H1 (cell line): ENCODE measurements at regions not wholly inside any gene's neighbourhood (a gene's known extent, or its start where the extent isn't known, plus 50 kb on each side); places are given as distances from the start of the nearest gene placed in this dataset.

Experiments
- CREB1 ChIP-seq: IDR thresholded peaks from 2 replicates; pipeline ENCODE4 v1.6.1; 2012; ENCODE audit warnings: inconsistent platforms
- GABPA ChIP-seq: IDR thresholded peaks from 2 replicates; pipeline ENCODE4 v1.6.1; 2011; ENCODE audit warnings: mild to moderate bottlenecking, low read length, moderate library complexity, borderline replicate concordance; ENCODE audit not compliant: insufficient read depth
- KDM1A ChIP-seq: fragments of 200-600, 300-600 bp; sonication (generic); IDR thresholded peaks from 2 replicates; pipeline ENCODE4 v1.7.1; 2016; ENCODE audit warnings: mild to moderate bottlenecking, low read length, borderline replicate concordance
- MAFK ChIP-seq: IDR thresholded peaks from 2 replicates; pipeline ENCODE4 v1.6.1; 2012; ENCODE audit warnings: low read depth, mild to moderate bottlenecking, improper control_type of control experiment, low read length
- NRF1 ChIP-seq: IDR thresholded peaks from 2 replicates; pipeline ENCODE4 v1.6.1; 2011; ENCODE audit warnings: mild to moderate bottlenecking, low read depth, low read length, improper control_type of control experiment
- POLR2A ChIP-seq, 2 experiments: IDR thresholded peaks; 1 replicate in 1 of 2; 2 replicates in 1 of 2; pipeline ENCODE4 v1.6.1; 2011; ENCODE audit warnings: low read depth in 2 of 2, low read length in 2 of 2, mild to moderate bottlenecking in 2 of 2; ENCODE audit errors: control extremely low read depth in 1 of 2
- POU5F1 ChIP-seq: IDR thresholded peaks from 2 replicates; pipeline ENCODE4 v1.6.1; 2011; ENCODE audit warnings: low read depth, mild to moderate bottlenecking, low read length, moderate library complexity
- RNF2 ChIP-seq: fragments of 200-900, 300-1000 bp; sonication (generic); IDR thresholded peaks from 2 replicates; pipeline ENCODE4 v1.7.1; 2016; ENCODE audit warnings: borderline replicate concordance, low read depth, mild to moderate bottlenecking, antibody characterized with exemption, low read length; ENCODE audit not compliant: poor library complexity, severe bottlenecking; ENCODE audit errors: missing control alignments
- SP1 ChIP-seq: IDR thresholded peaks from 2 replicates; pipeline ENCODE4 v1.6.1; 2011; ENCODE audit warnings: low read depth, low read length
- YY1 ChIP-seq: IDR thresholded peaks from 2 replicates; pipeline ENCODE4 v1.6.1; 2011; ENCODE audit warnings: low read depth, mild to moderate bottlenecking, low read length
- TF ChIP-seq, protein P1 (sequence below), 3 experiments: IDR thresholded peaks; 1 replicate in 2 of 3; 2 replicates in 1 of 3; pipeline versions ENCODE4 v1.5.1 to v1.6.1; 2011; ENCODE audit warnings: low read length in 3 of 3, mild to moderate bottlenecking in 3 of 3, inconsistent platforms in 2 of 3, low read depth in 1 of 3, moderate library complexity in 1 of 3; ENCODE audit not compliant: insufficient read depth in 1 of 3; ENCODE audit errors: control extremely low read depth in 1 of 3

DNA sequence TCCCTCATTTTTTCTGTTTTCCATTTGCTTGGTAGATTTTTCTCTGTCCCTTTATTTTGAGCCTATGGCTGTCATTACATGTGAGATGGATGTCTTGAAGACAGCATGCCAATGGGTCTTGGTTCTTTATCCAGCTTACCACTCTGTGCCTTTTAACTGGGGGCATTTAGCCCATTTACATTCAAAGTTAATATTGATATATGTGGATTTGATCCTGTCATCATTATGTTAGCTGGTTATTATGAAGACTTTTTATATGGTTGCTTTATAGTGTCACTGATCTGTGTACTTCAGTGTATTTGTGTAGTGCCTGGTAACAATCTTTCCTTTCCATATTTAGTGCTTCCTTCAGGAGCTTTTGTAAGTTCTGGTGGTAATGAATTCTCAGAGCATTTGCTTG lies 89.3 kb upstream of the UNC5B start:
- TF ChIP-seq CREB1 (no peak), NRF1 (no peak), POU5F1 (no peak), MAFK (no peak), SP1 (no peak), GABPA (no peak), KDM1A (no peak), YY1 (no peak), POLR2A (IDR thresholded peaks at IDR 0.05; ENCODE audit: control extremely low read depth in 1 of 2, low read depth in 2 of 2, low read length in 2 of 2) (no peak), RNF2 (no peak)
- TF ChIP-seq, protein P1, sequence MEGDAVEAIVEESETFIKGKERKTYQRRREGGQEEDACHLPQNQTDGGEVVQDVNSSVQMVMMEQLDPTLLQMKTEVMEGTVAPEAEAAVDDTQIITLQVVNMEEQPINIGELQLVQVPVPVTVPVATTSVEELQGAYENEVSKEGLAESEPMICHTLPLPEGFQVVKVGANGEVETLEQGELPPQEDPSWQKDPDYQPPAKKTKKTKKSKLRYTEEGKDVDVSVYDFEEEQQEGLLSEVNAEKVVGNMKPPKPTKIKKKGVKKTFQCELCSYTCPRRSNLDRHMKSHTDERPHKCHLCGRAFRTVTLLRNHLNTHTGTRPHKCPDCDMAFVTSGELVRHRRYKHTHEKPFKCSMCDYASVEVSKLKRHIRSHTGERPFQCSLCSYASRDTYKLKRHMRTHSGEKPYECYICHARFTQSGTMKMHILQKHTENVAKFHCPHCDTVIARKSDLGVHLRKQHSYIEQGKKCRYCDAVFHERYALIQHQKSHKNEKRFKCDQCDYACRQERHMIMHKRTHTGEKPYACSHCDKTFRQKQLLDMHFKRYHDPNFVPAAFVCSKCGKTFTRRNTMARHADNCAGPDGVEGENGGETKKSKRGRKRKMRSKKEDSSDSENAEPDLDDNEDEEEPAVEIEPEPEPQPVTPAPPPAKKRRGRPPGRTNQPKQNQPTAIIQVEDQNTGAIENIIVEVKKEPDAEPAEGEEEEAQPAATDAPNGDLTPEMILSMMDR (IDR thresholded peaks at IDR 0.05; ENCODE audit: control extremely low read depth in 1 of 3, insufficient read depth in 1 of 3, low read depth in 1 of 3, low read length in 3 of 3), result no peak
